H1 (cell line): ENCODE measurements at regions not wholly inside any gene's neighbourhood (a gene's known extent, or its start where the extent isn't known, plus 50 kb on each side); places are given as distances from the start of the nearest gene placed in this dataset.

Source experiments
- CHD7 ChIP-seq: fragments of 300-600 bp; sonication (generic); IDR thresholded peaks from 2 replicates; pipeline ENCODE4 v1.7.1; 2012; ENCODE audit warnings: low read length, moderate library complexity, mild to moderate bottlenecking, inconsistent platforms; ENCODE audit not compliant: insufficient replicate concordance
- CREB1 ChIP-seq: IDR thresholded peaks from 2 replicates; pipeline ENCODE4 v1.6.1; 2012; ENCODE audit warnings: inconsistent platforms
- JUND ChIP-seq: IDR thresholded peaks from 2 replicates; pipeline ENCODE4 v1.6.1; 2011; ENCODE audit warnings: mild to moderate bottlenecking, improper control_type of control experiment, low read length
- SIN3A ChIP-seq, 2 experiments: IDR thresholded peaks in 1 of 2; conservative IDR thresholded peaks in 1 of 2; 2 replicates each; pipeline ENCODE4 v1.6.1; 2011 to 2012; ENCODE audit warnings: low read length in 2 of 2, improper control_type of control experiment in 1 of 2, low read depth in 1 of 2, mild to moderate bottlenecking in 1 of 2
- SRF ChIP-seq: IDR thresholded peaks from 2 replicates; pipeline ENCODE4 v1.6.1; 2011; ENCODE audit warnings: mild to moderate bottlenecking, low read depth, low read length, moderate library complexity

GRCh38 chr12:86312232-86312631 lies 56.0 kb upstream of the MGAT4C start (continued):
- TF ChIP-seq CHD7 (no peak), SRF (no peak), CREB1 (no peak), JUND (no peak), SIN3A (conservative IDR thresholded peaks at IDR 0.05 in 1 of 2, IDR thresholded peaks at IDR 0.05 in 1 of 2; ENCODE audit: low read depth in 1 of 2, low read length in 2 of 2) (no peak)
